BE2C (cell line): ENCODE measurements at regions not wholly inside any gene's neighbourhood (a gene's known extent, or its start where the extent isn't known, plus 50 kb on each side); places are given as distances from the start of the nearest gene placed in this dataset.

Source experiments
- DNase-seq: peaks from one replicate; pipeline ENCODE4 v3.0.0-alpha.2; 2020
- H3K27me3 ChIP-seq: fragments of 250-450 bp; sonication (Bioruptor Pico); 2 replicates; pipeline ENCODE4 v1.5.1; 2020; ENCODE audit warnings: mild to moderate bottlenecking
- H3K36me3 ChIP-seq: fragments of 250-450 bp; sonication (Bioruptor Pico); 2 replicates; pipeline ENCODE4 v1.5.1; 2020; ENCODE audit warnings: mild to moderate bottlenecking
- H3K4me1 ChIP-seq: fragments of 250-450 bp; sonication (Bioruptor Pico); 2 replicates; pipeline ENCODE4 v1.5.1; 2020
- H3K4me3 ChIP-seq: 2 replicates; pipeline ENCODE4 v1.5.1; 2011; ENCODE audit warnings: low read depth, low read length
- H3K9me3 ChIP-seq: fragments of 250-450 bp; sonication (Bioruptor Pico); 2 replicates; pipeline ENCODE4 v1.5.1; 2020
- TF ChIP-seq, protein P1 (sequence below): IDR thresholded peaks from 2 replicates; pipeline ENCODE4 v1.5.1; 2012; ENCODE audit warnings: mild to moderate bottlenecking, low read depth, low read length

DNA sequence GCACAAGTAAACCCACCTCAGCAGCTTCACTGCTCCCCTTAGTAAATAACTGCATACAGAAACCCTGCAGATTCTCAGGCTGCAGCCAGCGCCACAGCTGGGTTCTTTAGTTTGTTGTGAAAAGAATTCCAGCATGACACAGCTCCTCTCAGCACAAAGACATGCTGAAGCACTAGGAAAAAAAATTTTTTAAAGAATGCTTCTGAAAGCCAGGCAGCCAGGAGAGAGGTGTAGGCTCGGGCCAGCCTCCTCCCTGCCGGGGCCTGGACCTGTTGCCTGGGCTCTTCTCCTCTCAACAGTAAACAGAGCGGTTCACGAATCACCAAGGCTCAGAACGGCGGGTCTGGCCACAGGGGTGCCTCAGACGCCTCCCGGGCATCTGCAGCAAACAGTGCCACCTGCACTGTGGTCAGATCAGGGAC, 95.7 kb upstream of the POU3F3 start:
- H3K4me1 ChIP-seq = no peaks in the 10 kb centered on the region
- H3K4me3 ChIP-seq = no peak overlapping the region
- no peaks in the 10 kb centered on the region for H3K36me3 ChIP-seq
- H3K9me3 ChIP-seq = no peaks in the 10 kb centered on the region
- H3K27me3 ChIP-seq = no peaks in the 10 kb centered on the region
- no peak for DNase-seq
- TF ChIP-seq, protein P1, sequence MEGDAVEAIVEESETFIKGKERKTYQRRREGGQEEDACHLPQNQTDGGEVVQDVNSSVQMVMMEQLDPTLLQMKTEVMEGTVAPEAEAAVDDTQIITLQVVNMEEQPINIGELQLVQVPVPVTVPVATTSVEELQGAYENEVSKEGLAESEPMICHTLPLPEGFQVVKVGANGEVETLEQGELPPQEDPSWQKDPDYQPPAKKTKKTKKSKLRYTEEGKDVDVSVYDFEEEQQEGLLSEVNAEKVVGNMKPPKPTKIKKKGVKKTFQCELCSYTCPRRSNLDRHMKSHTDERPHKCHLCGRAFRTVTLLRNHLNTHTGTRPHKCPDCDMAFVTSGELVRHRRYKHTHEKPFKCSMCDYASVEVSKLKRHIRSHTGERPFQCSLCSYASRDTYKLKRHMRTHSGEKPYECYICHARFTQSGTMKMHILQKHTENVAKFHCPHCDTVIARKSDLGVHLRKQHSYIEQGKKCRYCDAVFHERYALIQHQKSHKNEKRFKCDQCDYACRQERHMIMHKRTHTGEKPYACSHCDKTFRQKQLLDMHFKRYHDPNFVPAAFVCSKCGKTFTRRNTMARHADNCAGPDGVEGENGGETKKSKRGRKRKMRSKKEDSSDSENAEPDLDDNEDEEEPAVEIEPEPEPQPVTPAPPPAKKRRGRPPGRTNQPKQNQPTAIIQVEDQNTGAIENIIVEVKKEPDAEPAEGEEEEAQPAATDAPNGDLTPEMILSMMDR = no peak

DNA sequence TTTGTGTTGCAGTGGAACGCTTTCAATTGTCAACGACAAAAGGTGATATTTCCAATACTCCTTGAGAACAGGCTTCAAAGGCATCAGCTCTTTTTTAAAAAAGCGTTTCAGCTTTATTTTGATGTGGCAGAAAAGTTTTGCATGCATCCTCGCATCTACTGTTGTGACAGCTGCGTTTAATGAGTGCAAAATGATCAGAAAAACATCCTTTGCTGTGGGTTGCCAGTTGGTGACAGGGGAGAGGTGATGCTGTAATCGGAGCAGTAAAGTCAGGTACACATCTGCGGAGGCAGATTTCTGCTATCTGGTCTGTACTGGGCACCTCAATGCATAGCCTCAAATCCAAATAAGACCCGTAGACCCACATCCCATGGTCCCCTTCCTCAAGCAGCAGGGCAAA, 91.9 kb upstream of the POU3F3 start:
- TF ChIP-seq, protein P1 = no peak
- Histone ChIP-seq H3K9me3 (no peaks in the 10 kb centered on the region), H3K4me3 (no peak overlapping the region), H3K27me3 (no peaks in the 10 kb centered on the region), H3K36me3 (no peaks in the 10 kb centered on the region), H3K4me1 (no peaks in the 10 kb centered on the region)
- no peak for DNase-seq

DNA sequence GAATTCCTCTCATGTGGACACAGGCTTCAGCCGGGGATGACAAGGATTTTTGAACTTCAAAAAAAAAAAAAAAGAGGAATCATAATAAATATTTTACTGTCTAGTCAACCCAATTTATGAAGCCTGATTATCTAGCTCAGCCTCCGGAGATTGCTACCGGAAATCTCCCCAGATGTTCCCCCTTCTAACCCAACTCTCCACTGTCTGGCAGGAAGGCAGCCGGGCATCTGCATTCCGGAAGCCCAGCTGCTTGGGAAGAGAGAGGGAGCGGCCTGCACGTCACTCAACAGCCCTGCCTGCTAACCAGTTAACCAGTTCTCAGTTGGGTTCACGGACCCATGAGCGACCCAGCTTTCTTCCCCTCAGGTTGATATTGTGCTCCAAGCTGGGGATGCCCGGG, 87.2 kb upstream of the POU3F3 start:
- no peaks in the 10 kb centered on the region for H3K9me3 ChIP-seq
- no peak for DNase-seq
- H3K4me3 ChIP-seq = no peak overlapping the region
- H3K27me3 ChIP-seq = no peaks in the 10 kb centered on the region
- no peaks in the 10 kb centered on the region for H3K4me1 ChIP-seq
- H3K36me3 ChIP-seq = no peaks in the 10 kb centered on the region
- TF ChIP-seq, protein P1 = no peak

DNA sequence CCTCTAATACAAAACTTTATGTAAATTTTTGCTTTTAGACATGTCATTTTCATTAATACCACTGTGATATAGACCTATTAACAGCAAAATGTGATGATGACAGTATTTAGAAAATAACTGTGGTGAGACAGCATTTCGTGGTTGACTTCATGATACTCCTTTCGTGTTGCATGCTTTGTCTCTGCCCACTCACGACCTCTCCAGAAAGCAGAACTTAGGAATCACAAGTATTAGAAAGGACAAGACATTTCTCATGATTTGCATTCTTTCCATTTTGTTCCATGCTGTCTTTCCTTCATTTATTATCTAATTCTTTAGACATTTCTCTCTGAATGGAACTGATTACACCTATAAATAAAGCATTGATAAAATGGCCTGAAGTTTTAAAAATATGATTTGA, 85.2 kb upstream of the POU3F3 start:
- no peak for DNase-seq
- Histone ChIP-seq H3K4me3 (no peak overlapping the region), H3K27me3 (no peaks in the 10 kb centered on the region), H3K4me1 (no peaks in the 10 kb centered on the region), H3K36me3 (no peaks in the 10 kb centered on the region), H3K9me3 (no peaks in the 10 kb centered on the region)
- TF ChIP-seq, protein P1 = no peak

DNA sequence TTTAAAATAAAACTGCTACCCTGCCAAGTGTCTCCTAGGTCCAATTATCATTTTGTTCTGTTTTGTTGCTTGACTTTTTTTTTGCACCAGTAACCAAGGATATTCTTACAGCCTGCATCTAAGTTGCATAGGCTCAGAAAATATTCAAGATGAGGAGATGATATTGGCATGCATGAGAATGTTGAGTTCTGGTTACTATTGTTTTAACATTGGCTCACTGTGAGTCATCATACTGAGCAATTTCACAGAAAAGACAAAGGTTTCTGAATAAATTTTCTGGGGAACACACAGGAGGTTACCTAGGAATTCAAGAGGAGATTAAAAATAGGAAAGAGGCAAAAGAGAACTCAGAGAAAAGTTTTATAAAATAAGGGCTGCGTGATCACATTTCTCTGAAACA, 84.8 kb upstream of the POU3F3 start:
- TF ChIP-seq, protein P1 = no peak
- Histone ChIP-seq H3K36me3 (no peaks in the 10 kb centered on the region), H3K4me3 (no peak overlapping the region), H3K9me3 (no peaks in the 10 kb centered on the region), H3K27me3 (no peaks in the 10 kb centered on the region), H3K4me1 (no peaks in the 10 kb centered on the region)
- no peak for DNase-seq

DNA sequence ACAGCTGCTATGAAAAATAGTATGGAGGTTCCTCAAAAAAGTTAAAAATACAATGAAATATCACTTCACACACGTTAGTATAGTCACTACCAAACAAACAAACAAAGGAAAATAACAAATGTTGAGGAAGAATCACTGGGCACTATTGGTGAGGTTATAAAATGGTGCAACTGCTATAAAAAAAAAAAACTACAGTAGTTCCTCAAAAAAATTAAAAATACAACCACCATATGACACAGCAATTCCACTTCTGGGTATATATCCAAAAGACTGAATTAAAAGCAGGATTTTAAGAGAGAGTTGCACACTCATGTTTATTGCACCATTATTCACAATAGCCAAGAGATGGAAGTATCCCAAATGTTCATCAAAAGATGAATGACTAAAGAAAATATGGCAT, 80.9 kb upstream of the POU3F3 start:
- TF ChIP-seq, protein P1 = no peak
- no peak overlapping the region for H3K4me3 ChIP-seq

More for the DNA sequence above, 80.9 kb upstream of the POU3F3 start:
- no peaks in the 10 kb centered on the region for H3K9me3 ChIP-seq
- no peaks in the 10 kb centered on the region for H3K36me3 ChIP-seq
- no peak for DNase-seq
- no peaks in the 10 kb centered on the region for H3K27me3 ChIP-seq
- H3K4me1 ChIP-seq = no peaks in the 10 kb centered on the region
